ENCODE measurements at regions not wholly inside any gene's neighbourhood (a gene's known extent, or its start where the extent isn't known, plus 50 kb on each side); places are given as distances from the start of the nearest gene placed in this dataset.

GRCh38 chr13:103859952-103860351 lies 793.7 kb upstream of the SLC10A2 start:
- DNase-seq (ENCODE audit: low read depth in 2 of 2), result no peak

DNA sequence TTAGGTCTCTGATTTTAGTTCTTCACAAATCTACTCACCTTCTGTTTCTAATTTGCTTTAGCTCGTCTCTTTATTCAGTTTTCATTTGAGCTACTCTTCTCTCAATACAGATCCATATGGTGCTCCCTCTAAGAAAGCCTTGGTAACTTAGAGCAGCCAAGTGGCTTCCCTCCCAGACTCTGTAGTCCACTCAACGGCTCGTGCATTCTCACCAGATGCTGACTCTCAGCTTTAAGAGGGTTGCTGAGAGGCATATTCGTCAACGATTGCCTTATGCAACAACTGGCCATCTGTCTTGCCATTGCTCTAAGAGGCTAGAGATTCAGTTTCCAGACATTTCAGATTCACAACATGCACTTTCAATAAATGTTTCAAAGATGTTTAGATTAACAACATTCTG lies 785.8 kb upstream of the SLC10A2 start:
- DNase-seq (ENCODE audit: low read depth in 2 of 2), result no peak

DNA sequence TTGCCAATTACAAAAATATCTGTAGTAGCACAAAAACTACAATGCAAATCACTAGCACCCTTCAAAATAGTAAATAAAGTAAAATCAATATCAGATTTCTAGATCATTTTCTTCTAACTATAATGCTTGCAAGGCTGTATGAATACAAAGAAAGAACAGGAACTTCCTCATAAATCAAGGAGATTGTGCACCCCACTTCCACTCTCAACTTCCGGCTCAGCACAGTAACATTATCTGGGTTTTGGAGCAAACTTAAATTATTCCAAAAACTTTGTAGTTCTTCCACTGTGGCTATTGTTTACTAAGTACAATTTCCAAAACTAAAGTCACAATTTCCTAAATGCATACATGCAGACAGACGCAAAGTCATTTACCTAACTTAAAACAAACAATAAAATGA lies 778.3 kb upstream of the SLC10A2 start:
- no peak for DNase-seq (ENCODE audit: low read depth in 2 of 2)

GRCh38 chr13:103839460-103839859 lies 773.2 kb upstream of the SLC10A2 start:
- DNase-seq (ENCODE audit: low read depth in 2 of 2), result no peak

- no peak for DNase-seq (ENCODE audit: low read depth in 2 of 2)
Measured at GRCh38 chr13:103835052-103835451, 768.8 kb upstream of the SLC10A2 start.

DNA sequence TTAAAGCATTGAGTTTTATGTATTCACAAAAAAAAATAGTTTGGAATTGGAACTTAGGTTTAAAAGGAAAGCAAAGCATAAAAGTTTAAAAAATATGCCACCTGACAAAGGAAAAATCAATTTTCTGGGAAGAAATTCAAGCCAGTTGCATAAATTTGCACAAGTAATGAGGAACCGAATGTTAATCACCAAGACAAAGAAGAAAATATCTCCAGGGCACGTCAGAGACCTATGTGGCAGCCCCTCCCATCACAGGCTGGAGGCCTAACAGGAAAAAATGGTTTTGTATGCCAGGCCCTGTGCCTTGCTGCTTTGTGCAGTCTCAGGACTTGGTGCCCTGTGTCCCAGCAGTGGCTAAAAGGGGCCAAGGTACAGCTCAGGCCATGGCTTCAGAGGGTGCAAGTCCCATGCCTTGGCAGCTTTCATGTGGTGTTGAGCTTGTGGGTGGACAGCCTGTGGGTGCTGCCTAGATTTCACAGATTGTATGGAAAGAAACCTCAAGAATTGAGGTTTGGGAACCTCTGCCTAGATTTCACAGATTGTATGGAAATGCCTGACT lies 767.2 kb upstream of the SLC10A2 start:
- DNase-seq (ENCODE audit: low read depth in 2 of 2), result no peak

- DNase-seq (ENCODE audit: low read depth in 2 of 2), result no peak
Measured at GRCh38 chr13:103815619-103816018, 749.4 kb upstream of the SLC10A2 start.

GRCh38 chr13:103812971-103813370 lies 746.8 kb upstream of the SLC10A2 start:
- DNase-seq (ENCODE audit: low read depth in 2 of 2), result no peak

- no peak for DNase-seq (ENCODE audit: low read depth in 2 of 2)
Measured at GRCh38 chr13:103812558-103812957, 746.3 kb upstream of the SLC10A2 start.

DNA sequence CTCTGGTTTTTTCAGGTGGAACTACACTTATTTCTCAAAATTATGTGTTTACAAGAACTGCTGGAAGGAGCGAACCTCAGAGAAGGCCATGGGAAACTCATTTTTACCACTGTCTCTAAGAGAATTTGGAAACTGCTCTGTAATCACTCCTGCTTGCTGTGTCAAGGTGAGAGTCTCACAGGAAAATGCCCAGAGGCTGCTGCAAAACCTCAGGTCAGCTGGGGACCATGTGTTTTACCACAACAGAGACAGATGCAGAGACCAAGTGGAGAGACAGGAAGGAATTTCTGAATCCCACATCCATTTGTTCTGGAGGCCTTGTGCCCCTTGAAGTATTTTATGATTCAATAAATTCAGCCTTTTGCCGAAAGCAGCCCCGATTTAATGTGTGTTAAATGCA lies 743.8 kb upstream of the SLC10A2 start:
- no peak for DNase-seq (ENCODE audit: low read depth in 2 of 2)

DNA sequence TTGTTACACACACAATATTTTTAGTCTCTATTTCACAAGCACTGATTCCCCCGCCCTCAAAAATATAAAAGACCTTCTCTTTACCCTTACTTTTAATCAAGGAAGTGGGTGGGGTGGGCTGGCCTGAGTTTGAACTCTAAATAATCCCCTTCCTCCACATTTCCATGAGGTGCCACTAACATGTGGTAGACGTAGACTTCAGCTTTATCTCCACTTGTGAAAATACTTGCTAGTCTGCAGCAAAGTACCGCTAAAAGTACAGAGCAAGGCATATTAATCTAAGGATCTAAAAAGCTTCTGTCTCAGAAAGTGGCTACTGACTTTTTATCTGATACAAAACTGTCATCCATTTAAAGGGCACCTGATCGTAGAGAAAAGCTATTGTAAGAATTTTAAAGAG lies 739.6 kb upstream of the SLC10A2 start:
- no peak for DNase-seq (ENCODE audit: low read depth in 2 of 2)

DNA sequence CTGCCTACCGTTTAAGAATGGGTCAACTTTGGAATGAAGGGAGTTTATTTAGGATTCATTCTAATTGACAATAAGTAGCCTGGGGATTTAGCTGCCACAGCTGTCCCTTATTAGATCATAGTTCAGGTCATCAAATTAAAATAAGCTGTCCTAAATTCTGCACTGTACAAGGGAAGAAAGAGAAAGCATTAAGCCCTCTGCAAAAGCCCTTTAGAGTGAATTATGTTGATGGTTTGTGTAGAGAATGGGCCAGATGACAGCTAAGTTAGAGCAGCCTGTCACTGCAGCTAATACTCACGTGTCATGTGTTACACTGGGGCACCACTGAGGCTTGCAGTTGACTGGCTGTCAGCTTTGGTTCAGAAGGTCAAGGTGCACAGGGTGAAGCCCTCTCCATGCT lies 737.1 kb upstream of the SLC10A2 start:
- no peak for DNase-seq (ENCODE audit: low read depth in 2 of 2)

DNA sequence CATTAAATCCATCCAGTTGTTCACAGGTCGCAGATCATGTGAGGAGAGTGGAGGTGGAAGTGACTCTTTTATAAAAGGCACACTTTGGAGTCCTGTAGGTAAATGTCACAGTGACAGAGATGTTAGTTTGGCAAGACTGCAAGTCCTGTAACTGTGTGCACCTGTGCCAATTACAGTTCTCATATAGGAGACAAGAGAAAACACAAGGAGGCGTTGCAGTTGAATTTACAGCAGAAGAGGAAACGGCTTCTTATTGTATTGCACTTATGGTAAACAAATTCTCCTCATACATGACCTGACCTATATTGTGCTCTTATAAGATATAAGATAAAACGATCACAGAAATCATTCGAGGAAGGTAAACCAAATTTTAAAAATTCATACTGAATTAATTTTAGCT lies 732.8 kb upstream of the SLC10A2 start:
- DNase-seq (ENCODE audit: low read depth in 2 of 2), result no peak

DNA sequence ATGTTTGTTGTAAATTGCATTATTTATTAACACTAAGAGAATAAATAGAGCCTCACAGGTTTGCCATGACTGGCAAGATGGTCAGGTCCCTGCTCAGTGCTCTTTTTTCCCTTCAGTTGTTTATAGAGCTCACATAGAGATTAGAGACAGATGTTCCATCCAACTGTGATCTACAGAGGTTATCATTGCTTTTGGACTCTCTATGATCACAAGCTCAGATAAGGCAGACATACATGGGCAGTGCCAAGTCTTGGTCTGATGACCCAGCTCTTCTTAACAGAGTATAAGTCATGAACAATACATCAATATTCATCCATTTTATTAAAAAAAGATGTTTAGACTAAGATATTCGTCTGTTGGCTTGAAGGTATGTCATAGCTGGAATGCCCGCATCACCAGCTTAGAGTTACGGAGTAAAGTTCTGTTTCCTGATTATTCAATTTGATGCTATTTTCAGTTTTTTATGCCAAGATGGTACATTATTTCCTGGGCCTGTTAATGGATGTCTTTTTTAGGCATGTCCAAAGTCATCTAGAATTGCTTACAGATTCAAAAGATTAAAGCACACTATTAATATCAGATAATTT lies 729.8 kb upstream of the SLC10A2 start:
- no peak for DNase-seq (ENCODE audit: low read depth in 2 of 2)

GRCh38 chr13:103794526-103794925 lies 728.3 kb upstream of the SLC10A2 start:
- no peak for DNase-seq (ENCODE audit: low read depth in 2 of 2)

- DNase-seq (ENCODE audit: low read depth in 2 of 2), result no peak
Measured at GRCh38 chr13:103788061-103788652, 721.9 kb upstream of the SLC10A2 start.

GRCh38 chr13:103772576-103772975 lies 706.4 kb upstream of the SLC10A2 start:
- no peak for DNase-seq (ENCODE audit: low read depth in 2 of 2)

- no peak for DNase-seq (ENCODE audit: low read depth in 2 of 2)
Measured at GRCh38 chr13:103762523-103762922, 696.3 kb upstream of the SLC10A2 start.

GRCh38 chr13:103759361-103759760 lies 693.1 kb upstream of the SLC10A2 start:
- DNase-seq (ENCODE audit: low read depth in 2 of 2), result no peak

DNA sequence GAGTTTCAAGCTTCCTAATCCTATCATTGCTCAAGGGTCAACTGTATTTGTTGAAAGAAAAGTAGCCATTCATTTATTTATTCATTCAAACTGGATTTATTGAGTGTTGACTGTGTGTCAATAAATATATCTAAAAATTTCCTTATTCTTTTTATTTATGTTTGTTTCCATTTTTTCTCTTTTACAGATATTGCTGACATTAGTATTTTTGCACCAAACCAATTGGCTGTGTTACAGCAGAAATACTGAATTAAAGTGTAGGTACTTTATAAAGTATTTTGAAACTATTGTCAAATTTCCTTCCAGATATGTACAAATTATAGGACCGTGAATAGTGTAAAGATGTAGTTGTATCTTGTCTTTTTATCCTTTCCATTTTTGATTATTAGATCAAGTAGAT lies 692.0 kb upstream of the SLC10A2 start:
- DNase-seq (ENCODE audit: low read depth in 2 of 2), result no peak

GRCh38 chr13:103757361-103757760 lies 691.1 kb upstream of the SLC10A2 start:
- DNase-seq (ENCODE audit: low read depth in 2 of 2), result no peak

DNA sequence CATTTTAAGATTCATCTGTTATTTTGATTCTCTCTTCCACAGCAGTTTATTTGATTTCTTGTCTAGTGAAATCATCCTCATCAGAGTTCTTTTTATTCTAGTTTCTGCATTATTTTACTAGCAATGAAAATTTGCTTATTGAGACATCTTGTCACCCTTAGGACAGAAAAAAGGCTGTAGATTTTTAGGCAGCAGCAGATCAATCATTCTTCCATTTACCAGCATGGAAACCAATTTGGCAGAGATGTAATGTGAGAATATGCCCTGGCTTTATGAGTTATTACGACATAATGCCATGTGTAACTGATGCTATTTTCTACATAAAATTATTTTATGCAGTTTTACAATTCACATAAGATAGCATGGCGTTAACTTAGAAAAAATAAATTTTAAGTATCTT lies 688.6 kb upstream of the SLC10A2 start:
- no peak for DNase-seq (ENCODE audit: low read depth in 2 of 2)

GRCh38 chr13:103734837-103735236 lies 668.6 kb upstream of the SLC10A2 start:
- no peak for DNase-seq (ENCODE audit: low read depth in 2 of 2)

DNA sequence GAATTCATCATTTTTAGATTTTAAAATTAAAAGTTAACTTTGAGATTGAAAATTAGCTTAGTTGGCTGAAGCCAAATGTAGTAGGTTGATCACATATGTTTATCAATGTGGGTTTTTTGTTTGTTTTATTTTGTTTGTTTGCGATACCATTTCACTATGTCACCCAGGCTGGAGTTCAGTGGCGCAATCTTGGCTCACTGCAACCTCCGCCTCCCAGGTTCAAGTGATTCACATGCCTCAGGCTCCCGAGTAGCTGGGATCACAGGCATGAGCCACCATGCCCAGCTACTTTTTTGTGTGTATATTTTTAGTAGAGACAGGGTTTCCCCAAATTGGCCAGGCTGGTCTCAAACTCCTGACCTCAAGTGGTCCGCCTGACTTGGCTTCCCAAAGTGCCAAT lies 665.7 kb upstream of the SLC10A2 start:
- no peak for DNase-seq (ENCODE audit: low read depth in 2 of 2)

Measured in stimulated activated CD8-positive, alpha-beta memory T cell treated with anti-CD3 and anti-CD28 coated beads, Interleukin-15, amount 100 ng/mL, for 4 hours (primary cell).